Trophoblast cell (in vitro differentiated cells and primary cell): ENCODE measurements at regions not wholly inside any gene's neighbourhood (a gene's known extent, or its start where the extent isn't known, plus 50 kb on each side); places are given as distances from the start of the nearest gene placed in this dataset.

Experiments
- DNase-seq, 2 donors: peaks; one replicate each; pipeline ENCODE4 v3.0.0-alpha.2; 2016
- H2AFZ ChIP-seq: 2 replicates; pipeline ENCODE4 v1.6.1; 2013; ENCODE audit warnings: low read length, moderate library complexity, mild to moderate bottlenecking; ENCODE audit not compliant: insufficient read depth, poor library complexity
- H2AK5ac ChIP-seq: 2 replicates; pipeline ENCODE4 v1.6.1; 2013; ENCODE audit warnings: mild to moderate bottlenecking, low read length
- H2BK120ac ChIP-seq: 2 replicates; pipeline ENCODE4 v1.6.1; 2013; ENCODE audit warnings: low read length, mild to moderate bottlenecking, moderate library complexity; ENCODE audit not compliant: insufficient read depth, poor library complexity
- H2BK12ac ChIP-seq: 2 replicates; pipeline ENCODE4 v1.6.1; 2013; ENCODE audit warnings: mild to moderate bottlenecking, low read length, moderate library complexity
- H2BK5ac ChIP-seq: 2 replicates; pipeline ENCODE4 v1.6.1; 2013; ENCODE audit warnings: low read length, low read depth, moderate library complexity, mild to moderate bottlenecking; ENCODE audit not compliant: poor library complexity
- H3K14ac ChIP-seq: 2 replicates; pipeline ENCODE4 v1.6.1; 2013; ENCODE audit warnings: mild to moderate bottlenecking, low read length
- H3K18ac ChIP-seq: 2 replicates; pipeline ENCODE4 v1.6.1; 2013; ENCODE audit warnings: mild to moderate bottlenecking, low read length
- H3K23ac ChIP-seq: 2 replicates; pipeline ENCODE4 v1.6.1; 2013; ENCODE audit warnings: low read length
- H3K27ac ChIP-seq: 2 replicates; pipeline ENCODE4 v1.5.1; 2013; ENCODE audit warnings: low read depth, mild to moderate bottlenecking, inconsistent platforms, low read length, moderate library complexity
- H3K27me3 ChIP-seq: 2 replicates; pipeline ENCODE4 v1.6.1; 2013; ENCODE audit warnings: inconsistent platforms, mild to moderate bottlenecking, low read length, moderate library complexity; ENCODE audit not compliant: insufficient read depth
- H3K36me3 ChIP-seq, 2 experiments: 1 replicate in 1 of 2; 2 replicates in 1 of 2; pipeline ENCODE4 v1.6.1; 2013; ENCODE audit warnings: low read length in 2 of 2, mild to moderate bottlenecking in 2 of 2, moderate library complexity in 1 of 2; ENCODE audit not compliant: insufficient read depth in 2 of 2, control insufficient read depth in 1 of 2
- H3K4ac ChIP-seq: 2 replicates; pipeline ENCODE4 v1.6.1; 2013; ENCODE audit warnings: low read depth, mild to moderate bottlenecking, low read length, moderate library complexity
- H3K4me1 ChIP-seq, 2 experiments: 1 replicate in 1 of 2; 2 replicates in 1 of 2; pipeline ENCODE4 v1.6.1; 2013; ENCODE audit warnings: low read length in 2 of 2, mild to moderate bottlenecking in 2 of 2, moderate library complexity in 1 of 2; ENCODE audit not compliant: insufficient read depth in 2 of 2, control insufficient read depth in 1 of 2
- H3K4me2 ChIP-seq: 2 replicates; pipeline ENCODE4 v1.6.1; 2013; ENCODE audit warnings: inconsistent platforms, mild to moderate bottlenecking, low read length, moderate library complexity
- H3K4me3 ChIP-seq: 2 replicates; pipeline ENCODE4 v1.5.1; 2013; ENCODE audit warnings: mild to moderate bottlenecking, low read depth, low read length, inconsistent platforms
- H3K79me1 ChIP-seq: one replicate; pipeline ENCODE4 v1.6.1; 2013; ENCODE audit warnings: low read length
- H3K79me2 ChIP-seq: 2 replicates; pipeline ENCODE4 v1.6.1; 2013; ENCODE audit warnings: low read length, mild to moderate bottlenecking; ENCODE audit not compliant: control insufficient read depth, insufficient read depth, poor library complexity
- H3K9ac ChIP-seq: 2 replicates; pipeline ENCODE4 v1.6.1; 2013; ENCODE audit warnings: mild to moderate bottlenecking, low read length
- H3K9me3 ChIP-seq: 2 replicates; pipeline ENCODE4 v1.6.1; 2013; ENCODE audit warnings: low read depth, mild to moderate bottlenecking, control low read depth, inconsistent platforms, low read length; ENCODE audit not compliant: insufficient read depth
- H4K12ac ChIP-seq: 2 replicates; pipeline ENCODE4 v1.6.1; 2013; ENCODE audit warnings: low read depth, mild to moderate bottlenecking, low read length, moderate library complexity
- H4K8ac ChIP-seq: 2 replicates; pipeline ENCODE4 v1.6.1; 2013; ENCODE audit warnings: low read depth, mild to moderate bottlenecking, low read length, moderate library complexity
- H4K91ac ChIP-seq: one replicate; pipeline ENCODE4 v1.6.1; 2013; ENCODE audit warnings: low read depth, mild to moderate bottlenecking, low read length, moderate library complexity
- WGBS: extraction: QIAGEN DNeasy Blood & Tissue Kit; methylation state at CpG from one replicate; pipeline ENCODE4 v1.1.7; 2013; ENCODE audit warnings: missing lambda C conversion rate; ENCODE audit not compliant: insufficient read length, insufficient coverage; ENCODE audit errors: extremely low coverage; 5-methylcytosine and 5-hydroxymethylcytosine counted together

DNA sequence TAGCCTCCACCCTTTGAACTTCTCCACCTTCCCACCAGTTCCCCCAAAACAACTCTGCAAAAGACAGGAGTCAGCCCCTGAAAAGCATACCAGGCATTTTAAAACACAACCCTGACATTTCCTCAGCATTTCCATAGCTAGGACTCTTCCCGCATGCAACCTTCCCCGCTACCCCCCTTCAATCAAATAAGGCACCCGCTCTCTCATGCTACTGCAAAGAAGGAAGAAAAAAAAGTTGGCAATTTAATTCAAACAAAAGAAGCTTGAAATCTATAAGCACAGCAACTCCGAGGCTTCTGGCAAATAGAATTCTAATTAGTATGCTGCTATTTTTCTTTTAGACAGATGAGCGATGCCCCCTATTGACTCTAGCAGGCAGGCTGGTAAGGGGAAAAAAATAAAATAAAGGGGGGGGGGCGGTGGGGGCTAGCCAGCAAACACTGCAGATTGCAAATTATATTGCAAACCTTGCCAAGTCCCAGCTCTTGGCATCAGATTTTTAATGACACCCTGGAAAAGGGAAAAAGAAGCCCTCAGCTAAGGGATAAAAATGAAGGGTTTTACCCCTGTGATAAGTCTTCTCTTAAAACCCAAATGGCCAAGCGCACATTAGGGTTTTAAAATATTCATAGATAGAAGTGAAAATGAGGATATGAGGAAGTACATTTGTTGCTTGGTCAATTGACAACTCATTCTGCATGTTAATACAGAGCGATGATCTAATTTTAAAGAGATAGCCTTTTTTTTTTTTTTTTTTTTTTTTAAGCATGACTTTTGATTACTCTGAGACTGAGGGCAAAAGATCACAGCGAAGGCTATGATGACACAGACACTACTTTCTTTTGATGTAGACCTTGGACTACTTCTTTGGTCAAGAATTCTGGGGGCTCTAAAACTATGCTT lies 255.2 kb downstream of the NR2F2 start:
- no peak overlapping the region for H3K9ac ChIP-seq
- H3K79me2 ChIP-seq = peaks cover 2% of the 10 kb centered on the region
- no peaks in the 10 kb centered on the region for H3K9me3 ChIP-seq
- no peak overlapping the region for H2BK5ac ChIP-seq
- H3K23ac ChIP-seq = no peak overlapping the region
- H3K4me3 ChIP-seq = no peak overlapping the region
- H4K8ac ChIP-seq = no peak overlapping the region
- peak overlapping the region; percentile 43 for H4K12ac ChIP-seq
- no peaks in the 10 kb centered on the region for H3K4me1 ChIP-seq
- no peak overlapping the region for H2AK5ac ChIP-seq
- no peak overlapping the region for H2BK120ac ChIP-seq
- H3K4me2 ChIP-seq = no peak overlapping the region
- no peak overlapping the region for H2AFZ ChIP-seq
- H3K14ac ChIP-seq = no peak overlapping the region
- no peak for DNase-seq
- H2BK12ac ChIP-seq = no peak overlapping the region
- no peaks in the 10 kb centered on the region for H3K36me3 ChIP-seq
- no CpG with 5 or more reads among the region's 9 CpGs for WGBS
- no peak overlapping the region for H3K27ac ChIP-seq
- no peaks in the 10 kb centered on the region for H3K79me1 ChIP-seq
- no peak overlapping the region for H3K18ac ChIP-seq
- H3K4ac ChIP-seq = no peak overlapping the region
- H3K27me3 ChIP-seq = no peaks in the 10 kb centered on the region
- H4K91ac ChIP-seq = no peak overlapping the region

GRCh38 chr15:96586901-96587300 lies 256.4 kb downstream of the NR2F2 start:
- Histone ChIP-seq H3K4me2 (no peak overlapping the region), H3K36me3 (no peaks in the 10 kb centered on the region), H3K18ac (no peak overlapping the region), H2BK12ac (no peak overlapping the region), H3K14ac (no peak overlapping the region), H3K9ac (no peak overlapping the region), H2BK120ac (no peak overlapping the region), H3K23ac (no peak overlapping the region), H4K12ac (no peak overlapping the region), H3K27ac (no peak overlapping the region), H3K4me3 (no peak overlapping the region), H3K4ac (no peak overlapping the region), H3K4me1 (no peaks in the 10 kb centered on the region), H2BK5ac (no peak overlapping the region), H2AK5ac (no peak overlapping the region), H3K79me1 (no peaks in the 10 kb centered on the region), H3K79me2 (peaks cover 2% of the 10 kb centered on the region), H4K8ac (no peak overlapping the region), H3K27me3 (no peaks in the 10 kb centered on the region), H3K9me3 (no peaks in the 10 kb centered on the region), H2AFZ (no peak overlapping the region), H4K91ac (no peak overlapping the region)
- WGBS = no CpG with 5 or more reads among the region's 4 CpGs
- DNase-seq = no peak

DNA sequence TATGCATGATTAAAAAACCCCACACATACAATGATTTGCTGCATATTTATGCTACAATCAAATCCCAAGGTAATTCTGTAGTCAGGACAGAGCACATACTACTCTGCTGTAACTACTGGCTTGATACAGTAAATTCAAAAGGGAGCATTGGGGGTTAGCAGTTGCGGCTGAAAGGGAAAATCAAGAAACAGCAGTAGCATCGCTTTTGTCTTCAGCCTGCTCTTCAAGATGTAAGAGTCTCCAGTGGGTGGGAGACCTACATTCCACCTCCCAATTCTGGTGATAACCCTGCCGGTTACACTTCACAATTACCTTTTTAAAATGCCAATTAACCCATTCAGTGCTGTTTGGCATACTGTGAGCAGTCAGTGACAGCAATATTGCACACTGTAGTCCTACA lies 259.4 kb downstream of the NR2F2 start:
- H3K79me1 ChIP-seq = no peaks in the 10 kb centered on the region
- DNase-seq = no peak
- H2BK5ac ChIP-seq = no peak overlapping the region
- H3K4me1 ChIP-seq = no peaks in the 10 kb centered on the region
- H2AK5ac ChIP-seq = no peak overlapping the region
- H2BK12ac ChIP-seq = no peak overlapping the region
- no peak overlapping the region for H4K91ac ChIP-seq
- H3K27me3 ChIP-seq = no peaks in the 10 kb centered on the region
- H3K14ac ChIP-seq = no peak overlapping the region
- no peaks in the 10 kb centered on the region for H3K36me3 ChIP-seq
- peaks cover 2% of the 10 kb centered on the region for H3K79me2 ChIP-seq
- H3K9ac ChIP-seq = no peak overlapping the region
- no peak overlapping the region for H3K4me2 ChIP-seq
- H3K4me3 ChIP-seq = no peak overlapping the region
- H4K8ac ChIP-seq = no peak overlapping the region
- H2AFZ ChIP-seq = no peak overlapping the region
- no peak overlapping the region for H3K23ac ChIP-seq
- H4K12ac ChIP-seq = no peak overlapping the region
- H3K27ac ChIP-seq = no peak overlapping the region
- no peak overlapping the region for H3K18ac ChIP-seq
- H3K9me3 ChIP-seq = no peaks in the 10 kb centered on the region
- no CpG with 5 or more reads among the region's 3 CpGs for WGBS
- H3K4ac ChIP-seq = no peak overlapping the region
- no peak overlapping the region for H2BK120ac ChIP-seq

DNA sequence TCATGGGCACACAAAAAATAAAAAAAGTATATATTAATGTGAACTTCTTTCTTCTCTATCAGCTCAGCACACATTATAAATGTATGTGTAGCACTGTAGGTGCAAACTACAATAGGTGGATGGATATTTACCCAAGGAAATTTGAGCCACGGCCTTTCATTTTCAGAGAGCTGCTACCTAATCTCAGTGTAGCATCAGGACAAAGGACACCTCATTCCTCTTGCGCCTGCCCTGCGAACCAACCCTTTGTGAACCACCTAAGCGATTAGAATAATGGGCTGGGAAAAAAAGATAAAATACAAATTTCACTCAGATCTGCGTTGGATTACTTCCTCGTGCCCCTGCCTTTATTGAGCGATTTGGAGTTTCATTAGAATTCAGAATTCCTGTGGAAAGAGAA lies 263.2 kb downstream of the NR2F2 start:
- Histone ChIP-seq H2AK5ac (no peak overlapping the region), H4K12ac (no peak overlapping the region), H3K4me1 (no peaks in the 10 kb centered on the region), H3K4ac (no peak overlapping the region), H3K4me2 (no peak overlapping the region), H2AFZ (no peak overlapping the region), H2BK5ac (no peak overlapping the region), H3K9ac (no peak overlapping the region), H4K8ac (no peak overlapping the region), H3K36me3 (no peaks in the 10 kb centered on the region), H3K14ac (no peak overlapping the region), H3K9me3 (no peaks in the 10 kb centered on the region), H2BK12ac (no peak overlapping the region), H3K4me3 (no peak overlapping the region), H3K79me1 (no peaks in the 10 kb centered on the region), H3K27ac (no peak overlapping the region), H4K91ac (no peak overlapping the region), H3K79me2 (no peaks in the 10 kb centered on the region), H3K27me3 (no peaks in the 10 kb centered on the region), H2BK120ac (no peak overlapping the region), H3K18ac (no peak overlapping the region), H3K23ac (no peak overlapping the region)
- peak in 1 of 2 donors; percentile 3 for DNase-seq
- WGBS = no CpG with 5 or more reads among the region's 7 CpGs
